Gastroesophageal sphincter (tissue), 3 donors: ENCODE measurements at regions not wholly inside any gene's neighbourhood (a gene's known extent, or its start where the extent isn't known, plus 50 kb on each side); places are given as distances from the start of the nearest gene placed in this dataset.

Source experiments
- CTCF ChIP-seq, 4 experiments: fragments of 200-600 bp in 2 of 4; fragments of 450-650 bp in 2 of 4; sonication (generic) in 1 of 4; IDR thresholded peaks; one replicate each; pipeline ENCODE4 v1.5.1; 2017 to 2019; ENCODE audit warnings: antibody characterized with exemption in 4 of 4, mild to moderate bottlenecking in 2 of 4, moderate library complexity in 2 of 4
- POLR2A ChIP-seq, 2 donors: fragments of 450-650 bp; IDR thresholded peaks; one replicate each; pipeline ENCODE4 v1.6.1; 2017; ENCODE audit warnings: antibody characterized with exemption in 2 of 2, mild to moderate bottlenecking in 2 of 2, moderate library complexity in 1 of 2

- TF ChIP-seq POLR2A (IDR thresholded peaks at IDR 0.05) (no peak), CTCF (IDR thresholded peaks at IDR 0.05) (no peak)
Observed at GRCh38 chr2:200184748-200185627, 121.5 kb upstream of the SPATS2L start.
